Heart right ventricle (tissue), 16 donors: ENCODE measurements at regions not wholly inside any gene's neighbourhood (a gene's known extent, or its start where the extent isn't known, plus 50 kb on each side); places are given as distances from the start of the nearest gene placed in this dataset.

ENCODE experiments used
- ATAC-seq, 8 donors: fragments of 200-7000 bp; cut with Tn5 transposase; one replicate each; pipeline ENCODE4 v1.9.1; 2020; ENCODE audit warnings: mild to moderate bottlenecking in 8 of 8, moderate library complexity in 8 of 8, moderate number of reproducible peaks in 1 of 8
- DNase-seq, 2 donors: peaks; one replicate each; pipeline ENCODE4 v3.0.0-alpha.2; 2020
- H3K27ac ChIP-seq, 10 donors: fragments of 200-600 bp; sonication (generic) in 2 of 10; one replicate each; pipeline versions ENCODE4 v1.5.0 to v1.8.0; 2020 to 2022; ENCODE audit warnings: mild to moderate bottlenecking in 3 of 10
- H3K27me3 ChIP-seq, 7 donors: fragments of 200-600 bp; one replicate each; pipeline ENCODE4 v1.8.0; 2021 to 2022; ENCODE audit warnings: mild to moderate bottlenecking in 2 of 7
- H3K36me3 ChIP-seq, 9 donors: fragments of 200-600 bp; sonication (generic) in 1 of 9; one replicate each; pipeline versions ENCODE4 v1.5.0 to v1.8.0; 2020 to 2022; ENCODE audit warnings: mild to moderate bottlenecking in 2 of 9
- H3K4me1 ChIP-seq, 9 donors: fragments of 200-600 bp; sonication (generic) in 1 of 9; one replicate each; pipeline versions ENCODE4 v1.5.0 to v1.8.0; 2020 to 2022; ENCODE audit warnings: mild to moderate bottlenecking in 4 of 9
- H3K4me3 ChIP-seq, 10 donors: fragments of 200-600 bp; sonication (generic) in 2 of 10; one replicate each; pipeline versions ENCODE4 v1.5.0 to v1.8.0; 2020 to 2022; ENCODE audit warnings: mild to moderate bottlenecking in 7 of 10, moderate library complexity in 2 of 10
- H3K9me3 ChIP-seq, 11 donors: fragments of 200-600 bp in 10 of 11; sonication (generic) in 2 of 11; one replicate each; pipeline versions ENCODE4 v1.5.0 to v1.8.0; 2013 to 2022; ENCODE audit warnings: mild to moderate bottlenecking in 2 of 11, control low read depth in 1 of 11, moderate library complexity in 1 of 11
- whole genome bisulfite sequencing, 2 donors: extraction: QIAGEN DNeasy Blood & Tissue Kit; methylation state at CpG; one replicate each; pipeline ENCODE4 v1.1.7; 2013; ENCODE audit warnings: inconsistent platforms in 1 of 2; 5-methylcytosine and 5-hydroxymethylcytosine counted together
- intact Hi-C, 10 donors: fragments of 100-400 bp; cut with DNase I; formaldehyde crosslinking; loops; one replicate each; pipeline versions ENCODE4 v1.11.1 to v1.14.2; 2022
- TF ChIP-seq, protein P1 (sequence below), 9 donors: fragments of 200-600 bp; sonication (generic) in 2 of 9; IDR thresholded peaks; one replicate each; pipeline versions ENCODE4 v1.5.0 to v1.8.0; 2021 to 2022; ENCODE audit warnings: antibody characterized with exemption in 9 of 9, mild to moderate bottlenecking in 5 of 9, moderate library complexity in 1 of 9
- donor health status: Arrhythmogenic right ventricular cardiomyopathy.
- donor health status: ischemic (EF 13 %, LVEDD 7.1; RV severe dilation, severe dysfunction).
- donor health status: healthy with polysubstance abuse.
- donor health status: DM: no; HTN: yes; CAD: no.
- donor health status: DM: no; HTN: no; CAD: no.
- donor health status: ischemic (EF 25% LVEDD 6.9; RV normal size, moderate dysfunction).
- donor health status: ischemic (EF 25% LVEDD 5.7; RV mildly dilated, moderate dysfunction).
- donor health status: healthy.
- donor health status: DM: yes; HTN: yes; CAD: no.
- donor health status: Ischemic cardiomyopathy.
- donor health status: ischemic (EF 35%, LVEDD 5.7; RV mildly dilated, moderate dysfunction).
- donor health status: nonischemic (EF 11% LVEDD 7.7; RV severe dilation, severe dysfunction).
- donor health status: DM: yes; HTN: yes; CAD: no.
- donor health status: PGD.
- donor health status: ischemic (EF 29% LVEDD 5.4; RV normal size, mild dysfunction).
- donor health status: nonischemic (EF 23%, LVEDD 6.1; RV moderate dilation, normal function).

DNA sequence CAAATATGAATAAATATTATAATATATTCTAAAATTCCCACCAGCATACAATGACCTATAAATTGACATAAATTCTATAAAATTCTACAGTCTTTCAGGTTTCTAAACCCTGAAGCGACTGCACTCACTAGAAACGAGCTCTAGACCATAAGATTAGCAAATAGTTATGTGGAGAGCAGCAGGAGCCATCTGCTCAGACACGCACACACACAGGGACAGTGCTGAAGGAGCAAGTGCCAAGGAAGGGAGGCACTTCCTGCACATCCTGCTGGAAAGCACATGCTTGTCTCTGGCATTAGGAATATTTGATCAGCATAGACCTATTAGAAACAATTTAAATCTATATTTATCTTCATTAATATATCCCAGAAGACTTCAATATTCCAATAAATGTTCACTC is 713.9 kb upstream of the CDH2 start:
- Histone ChIP-seq H3K9me3 (peaks cover 0 to 18% (median 0%) of the 10 kb centered on the region in 11 donors), H3K4me3 (no peak overlapping the region), H3K27me3 (no peaks in the 10 kb centered on the region), H3K4me1 (no peaks in the 10 kb centered on the region), H3K27ac (no peak overlapping the region), H3K36me3 (no peaks in the 10 kb centered on the region)
- TF ChIP-seq, protein P1, sequence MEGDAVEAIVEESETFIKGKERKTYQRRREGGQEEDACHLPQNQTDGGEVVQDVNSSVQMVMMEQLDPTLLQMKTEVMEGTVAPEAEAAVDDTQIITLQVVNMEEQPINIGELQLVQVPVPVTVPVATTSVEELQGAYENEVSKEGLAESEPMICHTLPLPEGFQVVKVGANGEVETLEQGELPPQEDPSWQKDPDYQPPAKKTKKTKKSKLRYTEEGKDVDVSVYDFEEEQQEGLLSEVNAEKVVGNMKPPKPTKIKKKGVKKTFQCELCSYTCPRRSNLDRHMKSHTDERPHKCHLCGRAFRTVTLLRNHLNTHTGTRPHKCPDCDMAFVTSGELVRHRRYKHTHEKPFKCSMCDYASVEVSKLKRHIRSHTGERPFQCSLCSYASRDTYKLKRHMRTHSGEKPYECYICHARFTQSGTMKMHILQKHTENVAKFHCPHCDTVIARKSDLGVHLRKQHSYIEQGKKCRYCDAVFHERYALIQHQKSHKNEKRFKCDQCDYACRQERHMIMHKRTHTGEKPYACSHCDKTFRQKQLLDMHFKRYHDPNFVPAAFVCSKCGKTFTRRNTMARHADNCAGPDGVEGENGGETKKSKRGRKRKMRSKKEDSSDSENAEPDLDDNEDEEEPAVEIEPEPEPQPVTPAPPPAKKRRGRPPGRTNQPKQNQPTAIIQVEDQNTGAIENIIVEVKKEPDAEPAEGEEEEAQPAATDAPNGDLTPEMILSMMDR (IDR thresholded peaks at IDR 0.05) = no peak
- ATAC-seq (no peak), DNase-seq (no peak)
- WGBS, 2 donors = 40 to 41% methylated on average over 3 of the region's 3 CpGs
- intact Hi-C loops = no loop called here

DNA sequence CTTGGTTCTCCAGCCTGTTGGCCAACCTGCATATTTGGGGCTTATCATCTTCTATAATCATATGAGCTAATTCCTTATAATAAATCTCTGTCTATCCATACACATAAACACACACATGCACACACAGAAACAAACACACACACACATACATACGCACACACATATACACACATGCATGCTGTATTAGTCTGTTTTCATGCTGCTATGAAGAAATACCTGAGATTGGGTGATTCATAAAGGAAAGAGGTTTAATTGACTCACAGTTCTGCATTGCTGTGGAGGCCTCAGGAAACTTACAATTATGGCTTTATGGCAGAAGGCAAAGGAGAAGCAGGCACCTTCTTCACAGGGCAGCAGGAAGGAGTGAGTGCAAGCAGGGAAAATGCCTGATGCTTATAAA is 707.4 kb upstream of the CDH2 start:
- Histone ChIP-seq H3K27me3 (no peaks in the 10 kb centered on the region), H3K4me1 (no peaks in the 10 kb centered on the region), H3K4me3 (no peak overlapping the region), H3K27ac (no peak overlapping the region), H3K36me3 (no peaks in the 10 kb centered on the region), H3K9me3 (peaks cover 0 to 6% (median 0%) of the 10 kb centered on the region in 11 donors)
- DNase-seq = no peak
- intact Hi-C loops = no loop called here
- TF ChIP-seq, protein P1 (IDR thresholded peaks at IDR 0.05) = no peak
- 95 to 100% methylated on average over 1 of the region's 1 CpG for WGBS, 2 donors
- no peak for ATAC-seq

DNA sequence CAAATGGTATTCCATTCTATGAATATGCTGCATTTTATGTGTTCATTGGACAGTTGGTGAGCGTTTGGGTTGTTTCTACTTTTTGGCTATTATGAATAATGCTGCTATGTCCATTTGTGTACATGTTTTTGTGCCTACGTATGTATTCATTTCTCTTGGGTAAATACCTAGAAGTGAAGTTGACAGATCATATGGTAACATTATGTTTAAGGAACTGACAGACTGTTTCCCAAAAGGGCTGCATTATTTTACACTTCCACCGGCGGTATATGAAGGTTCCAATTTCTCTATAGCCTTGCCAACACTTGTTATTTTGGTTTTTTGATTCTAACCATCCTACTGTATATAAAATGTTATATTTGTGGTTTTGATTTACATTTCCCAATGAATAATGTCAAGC is 703.9 kb upstream of the CDH2 start:
- no peaks in the 10 kb centered on the region for H3K9me3 ChIP-seq
- TF ChIP-seq, protein P1 (IDR thresholded peaks at IDR 0.05) = no peak
- H3K4me1 ChIP-seq = no peaks in the 10 kb centered on the region
- no peak overlapping the region for H3K4me3 ChIP-seq
- H3K27ac ChIP-seq = no peak overlapping the region
- H3K36me3 ChIP-seq = no peaks in the 10 kb centered on the region
- no peak for ATAC-seq
- intact Hi-C loops = no loop called here
- WGBS, 2 donors = 95 to 99% methylated on average over 4 of the region's 4 CpGs
- no peaks in the 10 kb centered on the region for H3K27me3 ChIP-seq
- DNase-seq = no peak

DNA sequence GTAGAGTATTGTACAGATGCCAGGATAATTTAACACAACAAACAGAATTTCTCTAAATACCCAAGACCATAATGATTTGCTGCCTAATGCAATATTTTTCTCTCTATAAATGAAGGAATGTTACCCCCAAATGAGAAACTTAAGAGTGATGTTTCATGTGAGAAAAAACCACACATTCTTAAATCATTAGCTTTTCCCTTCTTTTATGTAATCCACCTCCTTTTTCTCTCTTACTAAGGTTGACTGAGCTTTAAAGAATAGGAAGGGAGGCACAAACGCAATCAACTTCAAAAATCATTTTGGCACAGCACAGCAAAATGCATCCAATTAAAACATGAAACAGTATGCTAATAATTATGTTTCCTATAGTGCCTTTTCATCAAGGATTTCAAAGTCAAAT is 698.1 kb upstream of the CDH2 start:
- no peak overlapping the region for H3K4me3 ChIP-seq
- no peak overlapping the region for H3K27ac ChIP-seq
- intact Hi-C loops = no loop called here

More for the DNA sequence above, 698.1 kb upstream of the CDH2 start:
- H3K27me3 ChIP-seq = no peaks in the 10 kb centered on the region
- H3K36me3 ChIP-seq = no peaks in the 10 kb centered on the region
- DNase-seq (no peak), ATAC-seq (no peak)
- WGBS, 2 donors = 75 to 78% methylated on average over 1 of the region's 1 CpG
- H3K9me3 ChIP-seq = no peaks in the 10 kb centered on the region
- TF ChIP-seq, protein P1 (IDR thresholded peaks at IDR 0.05) = no peak
- no peaks in the 10 kb centered on the region for H3K4me1 ChIP-seq
